HG02973 (cell line): ENCODE measurements at regions not wholly inside any gene's neighbourhood (a gene's known extent, or its start where the extent isn't known, plus 50 kb on each side); places are given as distances from the start of the nearest gene placed in this dataset.
"Not testable (repeated sequence)": the region's sequence is repeated elsewhere in the genome, so short reads cannot be mapped to it uniquely, and the experiment has no call there.

Experiments
- ATAC-seq: cut with Tn5 transposase; IDR thresholded peaks from one replicate; pipeline ENCODE4 v1.9.1; 2021; ENCODE audit warnings: moderate library complexity; ENCODE audit not compliant: unreplicated experiment

DNA sequence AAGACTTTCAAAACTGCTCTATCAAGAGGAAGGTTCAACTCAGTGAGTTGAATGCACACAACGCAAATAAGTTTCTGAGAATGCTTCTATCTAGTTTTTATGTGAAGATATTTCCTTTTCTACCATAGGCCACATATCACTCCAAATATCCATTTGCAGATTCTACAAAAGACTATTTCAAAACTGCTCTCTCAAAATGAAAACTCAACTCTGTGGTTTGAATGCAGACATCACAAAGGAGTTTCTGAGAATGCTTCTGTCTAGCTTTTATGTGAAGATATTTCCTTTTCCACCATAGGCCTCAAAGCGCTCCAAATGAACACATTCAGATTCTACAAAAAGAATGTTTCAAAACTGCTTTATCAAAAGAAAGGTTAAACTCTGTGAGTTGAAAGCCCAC, 1093.1 kb upstream of the DEFB115 start:
- not testable (repeated sequence) for ATAC-seq

DNA sequence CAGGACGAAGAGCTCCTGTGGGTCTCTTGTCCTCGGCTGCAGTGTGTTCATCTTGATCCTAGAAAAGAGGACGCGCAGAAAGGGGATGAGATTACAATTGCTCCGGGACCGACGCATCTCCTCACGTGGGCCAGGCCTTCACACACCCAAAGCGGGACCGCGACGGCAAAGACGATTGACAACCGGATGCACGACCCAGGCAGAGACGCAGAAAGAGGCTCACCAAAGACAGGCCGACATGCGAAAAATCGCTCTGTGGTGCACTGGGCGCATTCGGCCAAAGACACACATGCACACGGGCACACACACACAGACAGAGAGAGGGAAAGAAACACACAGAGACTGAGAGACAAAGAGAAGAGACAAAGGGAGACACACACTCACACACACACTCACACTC, 1089.9 kb upstream of the DEFB115 start:
- no peak for ATAC-seq

DNA sequence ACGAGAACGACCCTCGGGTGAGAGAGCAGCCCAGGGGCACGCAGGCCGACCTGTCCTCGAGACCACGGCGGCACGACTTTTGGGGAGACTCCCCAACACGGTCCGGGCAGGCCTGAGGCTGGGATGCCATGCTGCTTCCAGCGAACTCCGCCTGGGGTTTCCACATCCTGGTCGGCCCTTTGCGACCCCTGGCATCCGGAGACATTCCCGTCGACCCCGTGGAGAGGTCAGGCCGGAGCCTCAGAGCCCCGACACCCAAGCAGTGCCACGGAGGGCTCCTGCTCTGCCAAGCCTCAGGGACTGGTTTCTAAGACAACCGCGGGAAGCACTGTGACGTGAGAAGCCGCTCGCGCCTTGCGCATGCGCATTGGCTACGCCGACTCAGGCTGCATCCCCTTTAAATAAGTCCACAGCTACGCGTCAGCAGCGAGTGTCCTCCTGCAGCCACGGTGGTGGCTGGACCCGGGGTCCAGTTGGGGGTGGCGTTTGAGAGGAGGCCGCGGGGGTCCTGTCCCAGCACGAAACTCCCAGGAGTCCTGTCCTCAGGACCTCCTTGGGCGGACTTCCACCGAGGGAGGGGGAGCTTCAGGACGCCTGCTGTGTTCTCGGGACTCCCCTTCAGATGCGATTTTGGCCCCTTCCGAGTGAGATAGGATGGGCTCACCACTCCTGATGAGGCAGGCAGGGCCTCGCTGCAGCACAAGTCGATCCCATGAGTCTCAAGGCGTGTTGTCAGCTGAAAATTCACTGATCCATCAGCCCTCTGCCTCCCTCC, 1089.3 kb upstream of the DEFB115 start:
- no peak for ATAC-seq

DNA sequence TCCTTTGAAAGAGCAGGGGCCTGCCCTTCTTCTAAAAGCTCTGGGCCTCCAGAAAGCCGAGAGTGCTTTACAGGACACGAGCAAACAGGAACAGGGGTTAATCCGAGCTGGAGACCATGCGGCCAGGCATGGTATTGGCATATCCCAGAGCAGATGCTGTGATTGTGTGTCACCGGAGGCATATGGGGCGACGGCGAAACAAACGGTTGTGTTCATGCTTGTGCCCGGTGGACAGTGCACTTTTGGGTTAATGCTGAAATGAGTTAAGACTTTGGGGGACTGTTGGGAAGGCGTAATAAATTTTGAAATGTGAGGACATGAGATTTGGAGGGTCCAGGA, 1088.7 kb upstream of the DEFB115 start:
- no peak for ATAC-seq

DNA sequence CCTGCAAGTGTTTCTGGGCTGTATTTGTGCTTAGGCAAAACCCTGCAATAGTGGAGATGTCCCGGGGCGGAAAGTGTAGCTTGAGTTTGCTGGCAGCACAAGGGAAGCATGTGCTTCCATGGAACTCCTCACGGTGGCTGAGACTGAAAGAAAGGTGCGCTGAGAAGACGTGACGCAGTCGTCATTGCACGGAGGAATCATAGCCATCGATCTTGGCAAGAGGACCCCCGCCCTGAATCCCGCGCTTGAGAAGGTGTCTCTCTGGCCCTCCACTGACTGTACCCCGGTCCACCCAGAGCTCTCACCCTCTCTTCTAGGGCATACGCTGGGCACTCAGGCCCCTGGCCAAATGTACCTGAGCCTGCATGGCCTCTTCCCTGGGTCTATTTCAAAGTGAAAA, 1081.8 kb upstream of the DEFB115 start:
- no peak for ATAC-seq

DNA sequence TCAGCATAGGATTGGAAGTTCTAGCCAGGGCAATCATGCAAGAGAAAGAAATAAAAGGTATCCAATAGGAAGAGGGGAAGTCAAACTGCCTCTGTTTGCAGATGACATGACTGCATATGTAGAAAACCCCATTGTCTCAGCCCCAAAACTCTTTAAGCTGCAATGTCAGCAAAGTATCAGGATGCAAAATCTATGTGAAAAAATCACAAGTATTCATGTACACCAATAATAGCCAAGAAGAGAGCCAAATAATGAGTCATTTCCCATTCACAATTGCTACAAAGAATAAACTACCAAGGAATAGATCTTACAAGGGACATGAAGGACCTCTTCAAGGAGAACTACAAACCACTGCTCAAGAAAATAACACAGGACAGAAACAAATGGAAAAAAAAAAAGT, 1074.3 kb upstream of the DEFB115 start:
- not testable (repeated sequence) for ATAC-seq

DNA sequence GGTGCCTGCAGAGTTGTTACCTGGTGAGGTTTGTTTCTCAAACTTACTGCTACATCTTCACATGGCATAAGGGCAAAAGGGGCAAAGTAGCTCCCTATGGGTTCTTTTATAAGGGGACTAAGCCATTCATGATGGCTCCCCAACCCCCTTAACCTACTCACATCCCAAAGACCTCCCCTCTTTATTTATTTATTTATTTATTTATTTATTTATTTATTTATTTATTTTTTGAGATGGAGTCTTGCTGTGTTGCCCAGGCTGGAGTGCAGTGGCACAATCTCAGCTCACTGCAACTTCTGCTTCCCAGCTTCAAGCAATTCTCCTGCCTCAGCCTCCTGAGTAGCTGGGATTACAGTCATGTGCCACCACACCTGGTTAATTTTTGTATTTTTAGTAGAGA, 1065.7 kb upstream of the DEFB115 start:
- ATAC-seq = not testable (repeated sequence)

DNA sequence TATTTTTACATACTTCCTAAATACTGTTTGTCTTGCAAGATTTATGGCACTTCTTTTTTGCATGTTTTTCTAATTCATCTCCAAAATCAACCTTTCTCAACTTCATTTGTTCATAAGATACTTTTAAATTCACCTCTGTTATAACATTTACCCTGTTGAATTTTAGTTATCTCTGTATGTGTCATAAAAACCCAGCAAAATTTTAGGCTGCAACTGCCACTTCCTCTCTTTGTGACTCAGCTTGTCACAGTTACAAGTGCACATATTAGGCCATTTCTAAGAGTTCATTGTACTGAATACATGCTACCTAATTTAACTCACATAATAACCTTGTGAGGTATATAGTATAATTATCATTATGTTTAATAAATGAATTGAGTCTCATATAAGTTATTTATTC, 1023.0 kb upstream of the DEFB115 start:
- not testable (repeated sequence) for ATAC-seq

DNA sequence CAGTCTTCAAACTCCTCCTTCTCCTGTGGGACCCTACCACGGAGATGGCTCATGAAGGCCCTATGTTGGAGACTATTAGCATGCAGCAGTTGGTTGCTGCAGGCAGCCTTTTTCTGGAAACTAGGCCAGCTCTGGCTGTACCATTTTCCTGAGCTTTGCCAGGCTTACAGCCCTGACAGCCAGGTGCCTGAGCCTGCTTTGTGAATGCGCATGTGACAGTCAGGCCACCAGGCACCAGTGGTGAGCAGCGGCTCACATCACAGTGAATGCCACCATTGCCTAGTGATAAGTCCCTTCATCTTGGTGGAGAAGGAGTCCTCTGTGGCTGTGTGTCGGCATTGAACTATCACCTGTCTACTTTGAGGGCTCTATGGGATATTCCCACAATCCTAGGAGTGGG, 982.4 kb upstream of the DEFB115 start:
- not testable (repeated sequence) for ATAC-seq

DNA sequence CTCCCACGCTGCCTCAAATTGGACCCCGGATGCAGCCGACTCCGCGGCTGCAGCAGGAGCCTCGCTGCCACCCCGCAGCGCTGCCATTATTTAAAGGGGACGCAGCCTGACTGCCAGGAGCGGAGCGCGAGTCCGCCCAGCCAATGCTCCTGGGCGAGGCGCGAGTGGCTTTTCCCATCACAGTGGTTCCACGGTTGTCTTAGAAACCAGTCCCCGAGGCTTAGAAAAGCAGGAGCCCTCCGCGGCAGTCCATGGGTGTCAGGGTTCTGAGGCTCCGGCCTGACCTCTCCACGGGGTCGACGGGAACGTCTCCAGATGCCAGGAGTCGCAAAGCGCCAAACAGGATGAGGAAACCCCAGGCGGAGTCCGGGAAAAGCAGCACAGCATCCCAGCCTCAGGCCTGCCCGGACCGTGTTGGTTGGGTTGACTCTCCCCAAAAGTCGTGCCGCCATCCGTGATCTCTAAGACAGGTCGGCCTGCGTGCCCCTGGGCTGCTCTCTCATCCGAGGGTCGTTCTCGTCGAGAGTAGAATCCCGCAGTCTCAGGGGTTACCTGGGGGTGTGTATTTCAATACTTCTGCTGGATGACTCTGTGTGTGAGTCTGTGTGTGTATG, 975.8 kb upstream of the DEFB115 start:
- ATAC-seq = no peak

DNA sequence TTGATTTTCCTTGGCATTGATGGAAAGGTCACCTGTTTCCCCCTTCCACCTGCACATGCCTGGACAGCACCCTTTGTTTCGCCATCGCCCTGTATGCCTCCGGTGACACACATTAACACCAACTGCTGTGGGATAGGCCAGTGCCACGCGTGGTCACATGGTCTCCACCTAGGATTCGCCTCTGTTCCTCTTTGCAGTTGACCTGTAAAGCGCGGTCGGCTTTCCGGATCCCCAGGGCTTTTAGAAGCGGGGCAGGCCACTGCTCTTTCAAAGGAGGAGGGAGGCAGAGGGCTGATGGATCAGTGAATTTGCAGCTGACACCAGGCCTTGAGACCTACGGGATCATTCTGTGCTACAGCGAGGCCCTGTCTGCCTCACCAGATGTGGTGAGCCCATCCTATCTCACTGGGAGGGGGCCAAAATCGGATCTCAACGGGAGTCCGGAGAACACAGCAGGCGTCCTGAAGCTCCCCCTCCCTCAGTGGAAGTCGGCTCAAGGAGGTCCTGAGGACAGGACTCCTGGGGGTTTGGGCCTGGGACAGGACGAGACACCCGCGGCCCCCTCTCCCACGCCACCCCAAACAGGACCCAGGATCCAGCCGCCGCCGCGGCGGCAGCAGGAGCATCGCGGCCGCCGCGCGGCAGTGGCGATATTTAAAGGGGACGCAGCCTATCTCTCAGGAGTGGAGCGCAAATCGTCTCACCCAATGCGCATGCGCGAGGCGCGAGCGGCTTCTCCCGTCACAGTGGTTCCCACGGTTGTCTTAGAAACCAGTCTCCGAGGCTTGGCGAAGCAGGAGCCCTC, 973.8 kb upstream of the DEFB115 start:
- ATAC-seq = not testable (repeated sequence)

DNA sequence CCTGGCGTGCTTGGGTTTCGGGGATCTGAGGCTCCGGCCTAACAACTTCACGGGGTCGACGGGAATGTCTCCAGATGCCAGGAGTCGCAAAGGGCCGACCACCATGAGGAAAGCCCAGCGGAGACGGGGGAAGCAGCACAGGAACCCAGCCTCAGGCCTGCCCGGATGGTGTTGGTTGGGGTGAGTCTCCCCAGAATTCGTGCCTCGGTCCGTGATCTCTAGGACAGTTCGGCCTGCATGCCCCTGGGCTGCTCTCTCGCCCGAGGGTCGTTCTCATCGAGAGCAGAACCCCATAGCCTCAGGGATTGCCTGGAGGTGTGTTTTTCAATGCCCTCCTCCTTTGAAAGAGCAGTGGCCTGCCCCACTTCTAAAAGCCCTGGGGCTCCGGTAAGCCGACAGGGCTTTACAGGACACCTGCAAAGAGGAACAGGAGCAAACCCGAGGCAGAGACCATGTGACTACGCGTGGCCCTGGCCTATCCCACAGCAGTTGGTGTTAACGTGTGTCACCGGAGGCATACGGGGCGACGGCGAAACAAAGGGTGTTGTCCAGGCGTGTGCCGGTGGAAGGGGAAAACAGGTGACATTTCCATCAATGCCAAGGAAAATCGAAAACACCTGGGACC, 973.1 kb upstream of the DEFB115 start:
- no peak for ATAC-seq

DNA sequence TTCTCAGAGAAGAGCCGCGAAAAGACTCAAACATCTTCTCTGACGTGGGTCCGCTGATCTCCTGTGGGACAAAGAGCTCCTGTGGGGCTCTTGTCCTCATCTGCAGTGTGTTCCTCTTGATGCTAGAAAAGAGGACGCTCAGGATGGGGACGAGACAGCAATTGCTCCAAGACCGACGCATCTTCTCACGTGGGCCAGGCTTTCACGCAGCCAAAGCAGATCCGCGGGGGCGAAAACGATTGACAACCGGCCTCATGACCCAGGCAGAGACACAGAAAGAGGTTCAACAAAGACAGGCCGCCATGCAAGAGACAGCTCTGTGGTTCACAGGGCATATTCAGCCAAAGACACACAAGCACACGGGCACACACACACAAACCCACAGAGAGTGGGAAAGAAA, 971.8 kb upstream of the DEFB115 start:
- ATAC-seq = no peak

DNA sequence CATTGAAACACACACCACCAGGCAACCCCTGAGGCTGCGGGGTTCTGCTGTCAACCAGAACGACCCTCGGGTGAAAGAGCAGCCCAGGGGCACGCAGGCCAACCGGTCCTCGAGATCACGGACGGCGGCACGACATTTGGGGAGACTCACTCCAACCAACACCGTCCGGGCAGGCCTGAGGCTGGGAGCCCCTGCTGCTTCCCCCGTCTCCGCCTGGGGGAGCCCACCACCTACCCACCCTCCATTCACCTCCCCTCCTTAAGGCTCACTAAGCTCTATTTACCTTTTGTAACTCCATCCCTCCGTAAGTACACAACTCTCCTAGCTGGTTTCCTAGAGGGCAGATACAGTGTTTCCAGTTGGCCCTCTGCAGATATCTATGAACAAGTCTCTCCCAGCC, 971.3 kb upstream of the DEFB115 start:
- ATAC-seq = no peak

DNA sequence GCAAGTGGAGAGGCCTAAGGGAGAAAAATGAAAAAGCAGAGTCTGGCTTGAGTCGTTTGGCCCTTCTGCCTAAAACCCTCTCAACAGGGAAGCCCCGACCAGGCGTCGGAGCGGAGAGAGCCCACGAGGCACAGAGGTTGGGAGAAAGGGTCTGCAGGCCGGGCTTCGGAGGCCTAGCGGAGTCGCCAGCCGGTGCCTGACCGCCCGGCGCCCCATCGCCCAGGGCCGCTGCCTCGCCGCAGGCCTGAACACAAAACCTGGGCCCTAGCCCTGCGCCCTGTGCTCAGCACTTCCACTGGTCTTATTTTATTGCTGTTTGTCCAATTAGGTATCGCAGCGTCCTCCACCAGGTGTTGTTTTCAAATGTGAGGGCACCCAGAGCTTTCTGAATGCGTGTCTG, 970.0 kb upstream of the DEFB115 start:
- ATAC-seq = not testable (repeated sequence)

DNA sequence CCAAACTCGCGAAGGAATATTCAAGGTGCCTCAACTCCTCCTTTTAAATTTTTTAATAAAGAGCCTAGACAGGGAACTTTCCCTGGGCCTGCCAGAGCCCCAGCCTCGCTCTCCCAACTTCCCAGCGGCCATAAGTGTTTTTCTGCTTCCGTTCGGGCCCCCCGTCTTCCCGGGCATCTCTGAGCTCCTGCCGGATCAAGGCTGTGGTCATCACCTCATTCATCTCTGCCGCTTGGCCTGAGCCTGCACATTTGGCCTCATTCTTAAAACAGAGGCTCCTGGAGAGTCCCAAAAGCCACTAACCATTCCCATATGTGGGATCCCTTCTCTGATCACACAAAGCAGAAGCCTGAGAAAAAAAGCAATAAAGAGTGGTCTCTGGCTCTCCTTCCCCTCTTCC, 969.1 kb upstream of the DEFB115 start:
- ATAC-seq = no peak

DNA sequence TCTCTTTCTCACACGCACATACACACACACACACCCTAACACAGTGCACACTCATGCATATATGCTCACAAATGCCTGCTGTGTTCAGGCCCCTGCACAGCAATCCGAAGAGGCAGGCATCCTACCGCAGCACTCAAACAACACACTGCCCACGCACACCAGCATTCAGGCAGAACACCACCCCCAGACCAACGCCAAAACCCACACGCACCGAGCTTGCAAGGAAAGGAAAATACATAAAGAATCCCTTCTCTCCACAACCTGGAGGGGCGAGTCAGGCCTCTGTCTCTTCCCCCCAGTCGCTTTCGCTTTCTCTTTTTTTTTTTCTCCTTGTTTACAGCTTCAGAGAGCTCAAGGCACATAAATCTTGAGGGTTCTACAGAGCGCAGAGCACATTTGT, 968.4 kb upstream of the DEFB115 start:
- not testable (repeated sequence) for ATAC-seq

DNA sequence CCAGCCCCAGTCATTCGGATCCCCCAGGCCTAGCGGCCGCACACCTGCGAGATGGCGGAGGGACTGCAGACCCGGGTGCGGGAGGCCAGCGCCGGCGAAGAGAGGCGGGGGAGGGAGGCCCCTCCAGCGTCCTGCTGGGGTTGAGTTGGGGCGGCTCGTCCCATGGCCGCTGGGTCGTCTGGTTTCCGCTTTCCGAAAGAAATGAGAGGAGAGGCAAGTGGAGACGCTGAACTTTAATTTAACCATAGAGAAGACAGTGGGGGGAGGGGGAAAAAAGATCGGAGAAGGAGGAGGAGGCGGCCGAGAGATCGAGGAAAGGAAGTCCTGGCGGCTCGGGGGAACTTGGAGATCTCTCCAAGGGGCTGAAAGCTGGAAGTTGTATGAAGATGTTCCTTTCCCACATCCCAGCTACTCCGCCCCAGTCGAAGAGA, 967.7 kb upstream of the DEFB115 start:
- ATAC-seq = not testable (repeated sequence)

DNA sequence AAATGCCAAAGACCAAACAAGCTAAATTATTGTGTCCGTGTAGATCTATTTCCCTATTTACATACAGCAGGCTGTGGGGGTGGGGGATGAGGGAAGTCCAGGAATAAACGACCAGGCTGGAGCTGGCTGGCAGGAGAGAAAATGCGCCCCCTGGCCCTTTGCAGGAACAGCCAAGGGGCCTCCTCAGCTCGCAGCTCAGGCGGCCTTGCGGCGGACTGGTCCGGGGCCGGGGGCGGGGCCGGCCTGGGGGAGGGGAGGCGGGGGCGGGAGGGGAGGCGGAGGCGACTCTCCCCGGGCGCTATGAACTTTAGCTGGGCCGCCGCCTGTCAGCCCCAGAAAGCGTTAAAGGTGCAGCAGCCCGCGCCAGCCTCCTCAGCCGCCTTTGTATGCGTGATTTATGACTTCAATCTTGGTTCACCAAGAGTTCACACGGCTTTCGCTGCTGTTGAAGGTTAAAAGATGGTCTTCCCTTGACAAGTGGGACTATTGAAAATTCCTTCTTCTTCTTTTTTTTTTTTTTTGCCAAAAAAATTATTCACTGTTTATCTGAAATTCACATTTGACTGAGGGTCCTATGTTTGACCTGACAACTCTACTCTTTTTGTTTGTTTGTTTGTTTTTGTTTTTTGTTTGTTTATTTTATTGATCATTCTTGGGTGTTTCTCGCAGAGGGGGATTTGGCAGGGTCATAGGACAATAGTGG, 967.0 kb upstream of the DEFB115 start:
- not testable (repeated sequence) for ATAC-seq

DNA sequence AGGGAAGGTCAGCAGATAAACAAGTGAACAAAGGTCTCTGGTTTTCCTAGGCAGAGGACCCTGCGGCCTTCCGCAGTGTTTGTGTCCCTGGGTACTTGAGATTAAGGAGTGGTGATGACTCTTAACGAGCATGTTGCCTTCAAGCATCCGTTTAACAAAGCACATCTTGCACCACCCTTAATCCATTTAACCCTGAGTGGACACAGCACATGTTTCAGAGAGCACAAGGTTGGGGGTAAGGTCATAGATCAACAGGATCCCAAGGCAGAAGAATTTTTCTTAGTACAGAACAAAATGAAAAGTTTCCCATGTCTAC, 966.4 kb upstream of the DEFB115 start:
- not testable (repeated sequence) for ATAC-seq

DNA sequence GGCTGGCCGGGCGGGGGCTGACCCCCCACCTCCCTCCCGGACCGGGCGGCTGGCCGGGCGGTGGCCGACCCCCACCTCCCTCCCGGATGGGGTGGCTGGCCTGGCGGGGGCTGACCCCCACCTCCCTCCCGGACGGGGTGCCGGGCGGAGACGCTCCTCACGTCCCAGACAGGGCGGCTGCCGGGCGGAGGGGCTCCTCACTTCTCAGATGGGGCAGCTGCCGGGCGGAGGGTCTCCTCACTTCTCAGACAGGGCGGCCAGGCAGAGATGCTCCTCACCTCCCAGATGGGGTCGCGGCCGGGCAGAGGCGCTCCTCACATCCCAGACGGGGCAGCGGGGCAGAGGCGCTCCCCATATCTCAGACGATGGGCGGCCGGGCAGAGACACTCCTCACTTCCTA, 965.8 kb upstream of the DEFB115 start:
- not testable (repeated sequence) for ATAC-seq
